A549 (cell line): ENCODE measurements at regions not wholly inside any gene's neighbourhood (a gene's known extent, or its start where the extent isn't known, plus 50 kb on each side); places are given as distances from the start of the nearest gene placed in this dataset.

ENCODE experiments used
- ATAC-seq, 2 experiments: fragments of 200-7000 bp in 1 of 2; fragments of >200 bp in 1 of 2; cut with Nextera tagmentation in 1 of 2; cut with Tn5 transposase in 1 of 2; 3 replicates each; pipeline versions ENCODE4 v1.8.0 to v1.9.1; 2018 to 2020; ENCODE audit warnings: mild to moderate bottlenecking in 1 of 2, moderate library complexity in 1 of 2
- CTCF ChIA-PET: fragments of 300-600 bp; sonication (Branson Sonifier 250); formaldehyde crosslinking; extraction: SDS; loops from one replicate; lab custom pipeline; 2021; ENCODE audit warnings: antibody characterized with exemption, inconsistent platforms; lab: Yijun Ruan, JAX
- POLR2A ChIA-PET: fragments of 350-600 bp; formaldehyde crosslinking; extraction: SDS; loops from one replicate; lab custom pipeline; 2021; ENCODE audit warnings: antibody characterized with exemption, inconsistent platforms; lab: Yijun Ruan, JAX
- DNase-seq, 2 experiments: peaks; one replicate each; pipeline versions ENCODE4 v3.0.0 to v3.0.0-alpha.2; 2011 to 2016; ENCODE audit warnings: low read depth in 1 of 2, low spot score in 1 of 2
- FAIRE-seq: peaks from 2 replicates; lab custom pipeline; 2011; peaks lifted over from hg19 to GRCh38; lab: Jason Lieb, UNC
- H3K27ac ChIP-seq, 2 experiments: fragments of >200 bp; sonication (Bioruptor Twin); formaldehyde crosslinking; 3 replicates each; pipeline ENCODE4 v1.5.1; 2016 to 2017
- H3K4me1 ChIP-seq: fragments of >200 bp; sonication (Bioruptor Twin); formaldehyde crosslinking; 3 replicates; pipeline ENCODE4 v1.6.1; 2016
- H3K4me2 ChIP-seq: fragments of >200 bp; sonication (Bioruptor Twin); formaldehyde crosslinking; 3 replicates; pipeline ENCODE4 v1.6.1; 2016
- H3K4me3 ChIP-seq: fragments of >200 bp; sonication (Bioruptor Twin); formaldehyde crosslinking; 3 replicates; pipeline ENCODE4 v1.5.1; 2016
- H3K9me3 ChIP-seq: fragments of >200 bp; sonication (Bioruptor Twin); formaldehyde crosslinking; 3 replicates; pipeline ENCODE4 v1.6.1; 2016
- CBX2 ChIP-seq: fragments of 200-600 bp; sonication (generic); IDR thresholded peaks from 2 replicates; pipeline ENCODE4 v1.6.1; 2016; ENCODE audit warnings: low read depth, mild to moderate bottlenecking, borderline replicate concordance
- CBX8 ChIP-seq: fragments of 200-600 bp; sonication (generic); IDR thresholded peaks from 2 replicates; pipeline ENCODE4 v1.6.1; 2016
- CEBPB ChIP-seq, 2 experiments: fragments of >200 bp in 1 of 2; sonication (Bioruptor Twin) in 1 of 2; formaldehyde crosslinking in 1 of 2; IDR thresholded peaks; 2 replicates each; pipeline ENCODE4 v1.6.1; 2012 to 2016
- E2F6 ChIP-seq: IDR thresholded peaks from 2 replicates; pipeline ENCODE4 v1.6.1; 2012; ENCODE audit warnings: low read depth, borderline replicate concordance
- EP300 ChIP-seq, 2 experiments: fragments of >200 bp; sonication (Bioruptor Twin); formaldehyde crosslinking; IDR thresholded peaks; 2 replicates in 1 of 2; 3 replicates in 1 of 2; pipeline ENCODE4 v1.6.1; 2016 to 2017
- ESRRA ChIP-seq: fragments of 150-350 bp; IDR thresholded peaks from 2 replicates; pipeline ENCODE4 v1.6.1; 2014; ENCODE audit warnings: mild to moderate bottlenecking, low read length, borderline replicate concordance
- HEYL ChIP-seq: fragments of 250-450 bp; sonication (Bioruptor Pico); IDR thresholded peaks from 2 replicates; pipeline ENCODE4 v1.8.0; 2021; ENCODE audit warnings: mild to moderate bottlenecking, moderate library complexity
- HOXB13 ChIP-seq: fragments of 250-450 bp; sonication (Bioruptor Pico); IDR thresholded peaks from 2 replicates; pipeline ENCODE4 v1.5.0; 2020; ENCODE audit warnings: low read depth, mild to moderate bottlenecking, moderate library complexity
- JUNB ChIP-seq: fragments of >200 bp; sonication (Bioruptor Twin); formaldehyde crosslinking; IDR thresholded peaks from 2 replicates; pipeline ENCODE4 v1.6.1; 2016
- KDM5A ChIP-seq: fragments of 200-600 bp; sonication (generic); IDR thresholded peaks from 2 replicates; pipeline ENCODE4 v1.6.1; 2016; ENCODE audit warnings: antibody characterized with exemption, mild to moderate bottlenecking
- MAZ ChIP-seq: fragments of 150-350 bp; IDR thresholded peaks from 2 replicates; pipeline ENCODE4 v1.6.1; 2014; ENCODE audit warnings: antibody characterized with exemption, low read depth, low read length, borderline replicate concordance
- MYC ChIP-seq: IDR thresholded peaks from 2 replicates; pipeline ENCODE4 v1.6.1; 2012; ENCODE audit warnings: mild to moderate bottlenecking, inconsistent platforms, low read length, improper control_type of control experiment, borderline replicate concordance
- NFE2L2 ChIP-seq: fragments of 150-350 bp; conservative IDR thresholded peaks from 2 replicates; pipeline ENCODE4 v1.6.1; 2014; ENCODE audit warnings: low read length
- RARB ChIP-seq: fragments of 250-450 bp; sonication (Bioruptor Pico); IDR thresholded peaks from 2 replicates; pipeline ENCODE4 v1.8.0; 2021; ENCODE audit warnings: mild to moderate bottlenecking, moderate library complexity
- RCOR1 ChIP-seq: fragments of 150-350 bp; IDR thresholded peaks from 2 replicates; pipeline ENCODE4 v1.6.1; 2014; ENCODE audit warnings: antibody characterized with exemption, low read length, low read depth
- REST ChIP-seq: fragments of 200-600 bp; sonication (generic); IDR thresholded peaks from 2 replicates; pipeline ENCODE4 v1.6.1; 2016; ENCODE audit warnings: antibody characterized with exemption, mild to moderate bottlenecking, moderate library complexity
- RFX5 ChIP-seq: fragments of 450-650 bp; IDR thresholded peaks from 2 replicates; pipeline ENCODE4 v1.7.1; 2014; ENCODE audit warnings: antibody characterized with exemption, mild to moderate bottlenecking, moderate library complexity
- RNF2 ChIP-seq: fragments of 200-600 bp; sonication (generic); IDR thresholded peaks from 2 replicates; pipeline ENCODE4 v1.6.1; 2016; ENCODE audit warnings: low read depth, mild to moderate bottlenecking, antibody characterized with exemption, moderate library complexity, borderline replicate concordance
- SREBF2 ChIP-seq: fragments of 450-650 bp; IDR thresholded peaks from 2 replicates; pipeline ENCODE4 v1.6.1; 2014; ENCODE audit warnings: mild to moderate bottlenecking, moderate library complexity
- TP53 ChIP-seq: fragments of 250-450 bp; sonication (Bioruptor Pico); IDR thresholded peaks from 2 replicates; pipeline ENCODE4 v1.5.0; 2021; ENCODE audit warnings: mild to moderate bottlenecking, moderate library complexity
- ZFP36 ChIP-seq: fragments of 450-650 bp; IDR thresholded peaks from 2 replicates; pipeline ENCODE4 v1.6.1; 2014; ENCODE audit warnings: borderline replicate concordance; ENCODE audit not compliant: partially characterized antibody
- ZNF302 ChIP-seq: fragments of 250-450 bp; sonication (Bioruptor Pico); IDR thresholded peaks from 2 replicates; pipeline ENCODE4 v1.9.0; 2021; ENCODE audit warnings: inconsistent platforms, mild to moderate bottlenecking, moderate library complexity
- WGBS: methylation state at CpG from one replicate; pipeline ENCODE4 v1.1.6; 2017; ENCODE audit errors: missing lambda C conversion rate; 5-methylcytosine and 5-hydroxymethylcytosine counted together
- TF ChIP-seq, protein P1 (sequence below): fragments of >200 bp; sonication (Bioruptor Twin); formaldehyde crosslinking; IDR thresholded peaks from 2 replicates; pipeline ENCODE4 v1.6.1; 2016
- TF ChIP-seq, protein P2 (sequence below): fragments of 450-650 bp; IDR thresholded peaks from 2 replicates; pipeline ENCODE4 v1.6.1; 2014; ENCODE audit warnings: antibody characterized with exemption
- TF ChIP-seq, protein P3 (sequence below): fragments of >200 bp; sonication (Bioruptor Twin); formaldehyde crosslinking; IDR thresholded peaks from 3 replicates; pipeline ENCODE4 v1.5.1; 2016
- TF ChIP-seq, protein P4 (sequence below): fragments of >200 bp; sonication (Bioruptor Twin); formaldehyde crosslinking; IDR thresholded peaks from 3 replicates; pipeline ENCODE4 v1.6.1; 2016

DNA sequence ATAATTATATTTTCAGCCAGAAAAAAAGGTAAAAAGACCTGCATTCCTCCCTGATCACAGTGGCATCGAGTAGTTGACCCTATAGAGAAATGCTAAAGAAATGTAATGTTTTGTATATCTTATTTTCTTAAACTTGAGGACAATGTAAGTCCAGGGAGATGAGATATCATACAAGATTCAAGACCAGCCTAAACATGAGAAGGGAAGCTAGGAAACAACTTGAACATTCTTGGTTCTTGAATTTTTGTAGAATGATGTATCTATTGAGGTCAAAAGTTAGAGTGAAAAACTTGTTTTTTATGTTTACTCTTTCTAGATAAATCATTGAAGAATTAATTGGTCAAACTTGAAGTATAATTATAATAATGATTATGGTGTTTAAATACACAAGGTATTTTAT is 497.7 kb upstream of the TBL1XR1 start:
- ATAC-seq (no peak), DNase-seq (no peak), FAIRE-seq (no peak)
- no peak overlapping the region for H3K4me2 ChIP-seq
- no peak overlapping the region for H3K4me3 ChIP-seq
- H3K27ac ChIP-seq, result no peak overlapping the region
- CTCF ChIA-PET, result interaction anchor here (0.7 kb wide), 1 partner anchor 10 kb away, joined by 3 read pairs; no protein-coding TSS in a partner anchor
- H3K4me1 ChIP-seq, result no peaks in the 10 kb centered on the region
- POLR2A ChIA-PET, result no interaction called here
- no peak for TF ChIP-seq CEBPB (IDR thresholded peaks at IDR 0.05)
- TF ChIP-seq ZNF302 (CRISPR knock-in tag), result no peak
- TF ChIP-seq RARB (CRISPR knock-in tag), result no peak
- no peak for TF ChIP-seq HOXB13 (CRISPR knock-in tag)
- TF ChIP-seq, protein P1, sequence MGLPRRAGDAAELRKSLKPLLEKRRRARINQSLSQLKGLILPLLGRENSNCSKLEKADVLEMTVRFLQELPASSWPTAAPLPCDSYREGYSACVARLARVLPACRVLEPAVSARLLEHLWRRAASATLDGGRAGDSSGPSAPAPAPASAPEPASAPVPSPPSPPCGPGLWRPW, result no peak
- no peak for TF ChIP-seq KDM5A
- no peak for TF ChIP-seq JUNB
- no peak for TF ChIP-seq EP300 (IDR thresholded peaks at IDR 0.05)
- no peak for TF ChIP-seq MYC
- TF ChIP-seq RNF2, result no peak
- no peak for TF ChIP-seq E2F6
- TF ChIP-seq MAZ, result no peak
- 56% methylated on average over 1 of the region's 1 CpG for WGBS
- H3K9me3 ChIP-seq, result no peaks in the 10 kb centered on the region

GRCh38 chr3:177700117-177700516 is 502.8 kb upstream of the TBL1XR1 start:
- Histone ChIP-seq H3K4me1 (no peaks in the 10 kb centered on the region), H3K4me2 (no peak overlapping the region), H3K4me3 (no peak overlapping the region), H3K9me3 (no peaks in the 10 kb centered on the region), H3K27ac (no peak overlapping the region)
- TF ChIP-seq SREBF2 (no peak), NFE2L2 (no peak), MAZ (no peak), CBX2 (no peak), ZFP36 (no peak), CBX8 (no peak), RFX5 (no peak), TP53 (CRISPR knock-in tag) (no peak)
- TF ChIP-seq, protein P2, sequence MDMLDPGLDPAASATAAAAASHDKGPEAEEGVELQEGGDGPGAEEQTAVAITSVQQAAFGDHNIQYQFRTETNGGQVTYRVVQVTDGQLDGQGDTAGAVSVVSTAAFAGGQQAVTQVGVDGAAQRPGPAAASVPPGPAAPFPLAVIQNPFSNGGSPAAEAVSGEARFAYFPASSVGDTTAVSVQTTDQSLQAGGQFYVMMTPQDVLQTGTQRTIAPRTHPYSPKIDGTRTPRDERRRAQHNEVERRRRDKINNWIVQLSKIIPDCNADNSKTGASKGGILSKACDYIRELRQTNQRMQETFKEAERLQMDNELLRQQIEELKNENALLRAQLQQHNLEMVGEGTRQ, result no peak
- TF ChIP-seq, protein P3, sequence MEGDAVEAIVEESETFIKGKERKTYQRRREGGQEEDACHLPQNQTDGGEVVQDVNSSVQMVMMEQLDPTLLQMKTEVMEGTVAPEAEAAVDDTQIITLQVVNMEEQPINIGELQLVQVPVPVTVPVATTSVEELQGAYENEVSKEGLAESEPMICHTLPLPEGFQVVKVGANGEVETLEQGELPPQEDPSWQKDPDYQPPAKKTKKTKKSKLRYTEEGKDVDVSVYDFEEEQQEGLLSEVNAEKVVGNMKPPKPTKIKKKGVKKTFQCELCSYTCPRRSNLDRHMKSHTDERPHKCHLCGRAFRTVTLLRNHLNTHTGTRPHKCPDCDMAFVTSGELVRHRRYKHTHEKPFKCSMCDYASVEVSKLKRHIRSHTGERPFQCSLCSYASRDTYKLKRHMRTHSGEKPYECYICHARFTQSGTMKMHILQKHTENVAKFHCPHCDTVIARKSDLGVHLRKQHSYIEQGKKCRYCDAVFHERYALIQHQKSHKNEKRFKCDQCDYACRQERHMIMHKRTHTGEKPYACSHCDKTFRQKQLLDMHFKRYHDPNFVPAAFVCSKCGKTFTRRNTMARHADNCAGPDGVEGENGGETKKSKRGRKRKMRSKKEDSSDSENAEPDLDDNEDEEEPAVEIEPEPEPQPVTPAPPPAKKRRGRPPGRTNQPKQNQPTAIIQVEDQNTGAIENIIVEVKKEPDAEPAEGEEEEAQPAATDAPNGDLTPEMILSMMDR, result no peak
- CTCF ChIA-PET, result no interaction called here
- ATAC-seq, result no peak
- POLR2A ChIA-PET, result no interaction called here
- 95% methylated on average over 7 of the region's 7 CpGs for WGBS
- FAIRE-seq, result no peak
- DNase-seq, result no peak

DNA sequence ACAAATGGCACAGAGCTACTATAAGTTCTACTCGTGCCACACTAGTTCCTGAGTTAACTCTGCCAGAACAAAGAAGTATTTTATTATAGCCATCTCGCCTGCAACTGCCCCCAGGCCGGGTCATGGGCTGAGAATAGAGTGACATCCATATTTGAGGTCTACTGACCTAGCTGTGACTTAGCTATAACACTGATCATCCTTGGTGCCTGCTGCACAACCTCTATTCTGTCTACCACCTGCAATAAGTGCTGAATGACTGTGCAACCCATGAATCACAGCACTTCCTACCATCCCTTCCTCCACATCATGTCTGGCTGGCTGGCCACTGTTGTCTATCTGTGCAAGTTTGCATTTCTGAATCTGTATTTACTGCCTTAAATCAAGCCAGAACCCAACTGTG is 506.5 kb upstream of the TBL1XR1 start:
- no peak overlapping the region for H3K27ac ChIP-seq
- no peak for TF ChIP-seq REST
- TF ChIP-seq CBX2, result no peak
- TF ChIP-seq, protein P4, sequence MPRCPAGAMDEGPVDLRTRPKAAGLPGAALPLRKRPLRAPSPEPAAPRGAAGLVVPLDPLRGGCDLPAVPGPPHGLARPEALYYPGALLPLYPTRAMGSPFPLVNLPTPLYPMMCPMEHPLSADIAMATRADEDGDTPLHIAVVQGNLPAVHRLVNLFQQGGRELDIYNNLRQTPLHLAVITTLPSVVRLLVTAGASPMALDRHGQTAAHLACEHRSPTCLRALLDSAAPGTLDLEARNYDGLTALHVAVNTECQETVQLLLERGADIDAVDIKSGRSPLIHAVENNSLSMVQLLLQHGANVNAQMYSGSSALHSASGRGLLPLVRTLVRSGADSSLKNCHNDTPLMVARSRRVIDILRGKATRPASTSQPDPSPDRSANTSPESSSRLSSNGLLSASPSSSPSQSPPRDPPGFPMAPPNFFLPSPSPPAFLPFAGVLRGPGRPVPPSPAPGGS, result no peak
- no peak for TF ChIP-seq ESRRA
- TF ChIP-seq HEYL, result no peak
- no peak for TF ChIP-seq ZFP36
- no peak for TF ChIP-seq ZNF302 (CRISPR knock-in tag)
- no peak for TF ChIP-seq RCOR1
- H3K4me2 ChIP-seq, result no peak overlapping the region
- H3K4me3 ChIP-seq, result no peak overlapping the region
- ATAC-seq (no peak), FAIRE-seq (no peak), DNase-seq (peak in 1 of 2 experiments; percentile 2)
- H3K9me3 ChIP-seq, result no peaks in the 10 kb centered on the region
- no peaks in the 10 kb centered on the region for H3K4me1 ChIP-seq
- CTCF ChIA-PET, result no interaction called here
- POLR2A ChIA-PET, result no interaction called here
- 58% methylated on average over 3 of the region's 3 CpGs for WGBS
